NCI-H345 treated with DMSO at 0.1 percent for 48 hours (cell line): ENCODE measurements at regions not wholly inside any gene's neighbourhood (a gene's known extent, or its start where the extent isn't known, plus 50 kb on each side); places are given as distances from the start of the nearest gene placed in this dataset.
"Not testable (repeated sequence)": the region's sequence is repeated elsewhere in the genome, so short reads cannot be mapped to it uniquely, and the experiment has no call there.

Experiments used
- DNase-seq: peaks from one replicate; lab custom pipeline; 2025; ENCODE audit not compliant: unreplicated experiment; lab: John Stamatoyannopoulos, UW

DNA sequence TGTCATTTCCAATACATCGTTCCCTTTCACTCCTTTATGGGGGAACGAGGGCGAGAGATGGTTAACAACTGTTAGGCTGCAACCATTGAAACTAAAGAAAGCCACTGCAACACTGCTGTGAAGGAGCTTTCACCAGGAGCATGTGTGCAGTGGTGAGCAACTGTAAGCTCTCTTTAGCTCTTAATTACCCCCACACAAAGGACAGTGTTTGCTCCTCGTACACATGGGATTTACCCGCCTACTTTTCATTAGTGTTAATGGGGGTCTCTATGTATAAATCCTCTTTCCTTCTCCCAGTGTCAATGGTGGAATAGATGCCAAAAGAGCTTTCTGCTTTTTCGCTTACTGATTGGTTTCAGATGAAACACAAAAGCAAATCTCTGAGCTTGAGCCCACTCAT lies 343.1 kb downstream of the FLRT2 start:
- peak; percentile 36 for DNase-seq

DNA sequence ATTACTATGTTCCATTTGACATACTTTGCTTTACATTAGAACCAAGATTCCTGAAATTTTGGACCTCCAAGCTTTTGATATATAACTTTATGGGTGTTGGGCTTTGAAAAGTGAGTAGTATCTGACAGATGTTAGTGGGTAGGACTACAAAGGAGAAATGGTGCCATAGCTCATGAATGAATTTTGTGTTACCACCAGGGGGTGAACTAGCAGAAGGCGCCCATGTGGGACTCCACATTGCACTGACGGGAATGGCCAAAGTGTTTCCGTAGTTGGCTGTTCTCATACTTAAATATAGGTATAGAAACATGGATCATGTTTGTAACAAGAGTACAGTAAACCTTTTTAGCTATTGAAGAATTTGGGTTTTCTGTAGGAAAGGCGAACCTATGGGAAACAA lies 337.5 kb downstream of the FLRT2 start:
- DNase-seq = no peak

GRCh38 chr14:85865701-85866100 lies 335.8 kb downstream of the FLRT2 start:
- no peak for DNase-seq

- DNase-seq = no peak
These were observed 328.7 kb downstream of the FLRT2 start for GRCh38 chr14:85858634-85859033.

DNA sequence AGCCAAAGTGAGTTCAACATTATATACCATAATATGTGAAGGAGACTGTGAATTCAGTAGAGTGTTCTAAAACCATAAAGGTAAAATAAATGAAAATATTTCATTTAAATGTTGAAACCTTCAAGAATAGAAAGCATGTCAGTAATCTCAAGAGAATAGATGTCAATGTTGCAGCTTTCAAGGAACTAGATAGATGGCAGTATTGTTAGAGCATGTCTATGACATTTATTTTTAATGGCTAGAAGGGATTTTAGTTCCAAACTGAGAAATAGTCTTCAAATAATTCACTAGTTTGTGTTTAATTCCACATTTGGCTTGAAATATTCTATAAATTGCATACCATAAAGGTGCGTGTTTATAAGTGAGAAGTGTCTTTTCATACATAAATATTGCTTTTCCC lies 326.5 kb downstream of the FLRT2 start:
- DNase-seq = no peak

- no peak for DNase-seq
These were observed 324.1 kb downstream of the FLRT2 start for GRCh38 chr14:85853996-85854526.

GRCh38 chr14:85852906-85853305 lies 323.0 kb downstream of the FLRT2 start:
- no peak for DNase-seq

GRCh38 chr14:85852123-85852522 lies 322.2 kb downstream of the FLRT2 start:
- not testable (repeated sequence) for DNase-seq

DNA sequence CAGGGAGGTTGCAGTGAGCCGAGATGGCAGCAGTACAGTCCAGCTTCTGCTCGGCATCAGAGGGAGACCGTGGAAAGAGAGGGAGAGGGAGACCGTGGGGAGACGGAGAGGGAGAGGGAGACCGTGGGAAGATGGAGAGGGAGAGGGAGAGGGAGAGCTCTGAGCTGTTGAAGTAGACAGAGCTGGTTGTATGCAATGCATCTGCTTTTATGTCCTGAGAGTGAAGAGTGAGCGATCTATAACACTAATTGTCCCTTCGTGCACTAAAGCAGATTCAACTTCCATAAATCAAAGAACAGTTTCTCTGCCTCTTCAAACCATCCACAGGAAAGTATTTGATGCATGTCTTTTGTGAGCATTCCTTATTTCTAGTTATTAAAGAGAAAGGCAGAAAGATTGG lies 300.6 kb downstream of the FLRT2 start:
- DNase-seq = not testable (repeated sequence)

GRCh38 chr14:85829601-85830000 lies 299.7 kb downstream of the FLRT2 start:
- DNase-seq = not testable (repeated sequence)

- DNase-seq = peak; percentile 94
These were observed 294.6 kb downstream of the FLRT2 start for GRCh38 chr14:85824526-85824925.

- DNase-seq = no peak
These were observed 292.3 kb downstream of the FLRT2 start for GRCh38 chr14:85822236-85822635.

- no peak for DNase-seq
These were observed 287.5 kb downstream of the FLRT2 start for GRCh38 chr14:85817430-85817829.

DNA sequence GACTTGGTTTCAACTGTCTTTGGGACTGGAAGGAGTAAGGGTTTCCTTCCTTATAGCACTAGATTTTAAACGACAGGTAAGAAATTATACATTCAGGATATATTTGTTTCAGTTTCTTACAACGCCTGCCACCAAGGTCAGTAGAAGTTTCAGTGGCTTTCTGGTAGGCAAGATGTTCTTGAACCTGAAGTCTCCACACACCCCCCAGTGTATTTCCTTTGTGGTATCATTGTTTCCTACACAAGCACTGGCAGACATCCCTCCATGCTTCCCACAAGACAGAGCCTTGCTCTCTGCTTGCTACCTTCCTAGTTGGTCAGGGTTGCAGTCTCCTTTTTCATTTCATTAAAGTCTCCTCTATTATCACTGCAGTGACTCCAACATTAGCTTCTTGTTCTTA lies 283.1 kb downstream of the FLRT2 start:
- DNase-seq = no peak

- no peak for DNase-seq
These were observed 281.4 kb downstream of the FLRT2 start for GRCh38 chr14:85811340-85811739.

DNA sequence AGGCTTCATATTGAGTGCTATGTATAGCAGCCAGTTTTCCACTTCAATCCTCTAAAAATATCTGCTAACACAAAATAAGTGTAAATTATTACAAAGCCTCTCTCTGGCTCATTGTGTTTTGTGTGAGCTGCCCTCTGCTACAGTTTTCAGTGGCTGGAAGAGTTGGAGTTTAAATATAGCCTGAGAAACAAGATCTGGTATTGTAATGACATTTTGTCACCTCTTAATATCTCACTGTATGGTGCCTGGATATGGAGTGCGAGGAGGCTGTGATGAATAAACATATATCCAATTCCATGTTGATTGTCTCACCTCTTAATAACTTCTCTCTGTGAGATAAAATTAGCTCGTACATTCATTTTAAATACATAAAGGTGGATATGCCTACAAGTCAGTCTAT lies 269.7 kb downstream of the FLRT2 start:
- no peak for DNase-seq

- DNase-seq = no peak
These were observed 268.9 kb downstream of the FLRT2 start for GRCh38 chr14:85798856-85799255.

GRCh38 chr14:85793533-85793932 lies 263.6 kb downstream of the FLRT2 start:
- no peak for DNase-seq

DNA sequence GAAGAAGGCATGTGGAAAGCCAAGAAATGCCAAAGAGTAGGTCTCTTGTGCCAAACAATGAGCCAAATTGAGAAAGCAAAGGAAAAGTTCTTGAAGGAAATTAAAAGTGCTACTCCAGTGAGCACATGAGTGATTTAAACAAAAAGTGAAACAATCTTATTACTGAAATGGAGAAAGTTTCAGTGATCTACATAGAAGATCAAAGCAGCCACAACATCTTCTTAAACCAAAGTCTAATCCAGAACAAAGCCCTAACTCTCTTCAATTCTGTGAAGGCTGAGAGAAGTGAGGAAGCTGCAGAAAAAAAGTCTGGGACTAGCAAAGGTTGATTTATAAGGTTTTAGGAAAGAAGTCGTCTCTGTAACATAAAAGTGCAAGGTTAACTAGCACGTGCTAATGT lies 259.6 kb downstream of the FLRT2 start:
- no peak for DNase-seq

GRCh38 chr14:85788470-85789233 lies 258.7 kb downstream of the FLRT2 start:
- no peak for DNase-seq

DNA sequence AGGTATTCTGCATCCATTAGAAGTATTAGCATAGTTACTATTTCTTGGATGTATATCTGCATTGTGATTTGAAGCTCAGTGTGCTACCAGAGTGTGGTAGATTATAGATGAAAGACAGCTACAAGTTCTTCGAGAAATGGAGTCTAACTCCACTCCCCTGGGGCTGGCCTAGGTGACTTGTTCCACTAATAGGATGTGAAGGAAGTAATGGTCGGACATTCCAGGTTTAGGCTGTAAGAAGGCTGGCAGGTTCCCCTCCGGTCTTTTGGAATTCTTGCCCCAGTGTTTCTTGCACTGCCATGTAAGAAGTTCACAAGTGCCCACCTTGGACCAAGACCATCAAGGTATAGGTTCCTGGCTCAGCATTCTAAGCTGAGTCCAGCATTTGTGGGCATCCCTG lies 236.4 kb downstream of the FLRT2 start:
- DNase-seq = no peak

GRCh38 chr14:85764822-85765221 lies 234.9 kb downstream of the FLRT2 start:
- DNase-seq = no peak

GRCh38 chr14:85762526-85762925 lies 232.6 kb downstream of the FLRT2 start:
- peak; percentile 85 for DNase-seq
